AG04450 (cell line): ENCODE measurements at regions not wholly inside any gene's neighbourhood (a gene's known extent, or its start where the extent isn't known, plus 50 kb on each side); places are given as distances from the start of the nearest gene placed in this dataset.

Source experiments
- CTCF ChIA-PET: fragments of 300-600, 350-600 bp; formaldehyde crosslinking; extraction: SDS; loops from one replicate; lab custom pipeline; 2022; ENCODE audit warnings: antibody characterized with exemption, inconsistent platforms; lab: Charles Lee
- POLR2A ChIA-PET: fragments of 350-600 bp; formaldehyde crosslinking; extraction: SDS; loops from one replicate; lab custom pipeline; 2021; ENCODE audit warnings: antibody characterized with exemption, inconsistent platforms; lab: Yijun Ruan, JAX
- DNase-seq: peaks from one replicate; pipeline ENCODE4 v3.0.0-alpha.2; 2011; ENCODE audit warnings: low read depth, low spot score
- H3K27ac ChIP-seq: one replicate; pipeline ENCODE4 v1.5.1; 2012; ENCODE audit warnings: low read depth, low read length, control low read depth
- H3K27me3 ChIP-seq: one replicate; pipeline ENCODE4 v1.6.0; 2012; ENCODE audit warnings: low read length; ENCODE audit not compliant: control insufficient read depth, insufficient read depth
- H3K4me3 ChIP-seq: 2 replicates; pipeline ENCODE4 v1.5.1; 2011; ENCODE audit warnings: mild to moderate bottlenecking, low read depth, low read length, control low read depth
- H3K9me3 ChIP-seq: 2 replicates; pipeline ENCODE4 v1.5.1; 2012; ENCODE audit warnings: low read length; ENCODE audit not compliant: control insufficient read depth, insufficient read depth
- CTCF ChIP-seq: IDR thresholded peaks from 2 replicates; pipeline ENCODE4 v1.5.1; 2011; ENCODE audit warnings: low read depth, low read length, control low read depth, inconsistent platforms

- H3K9me3 ChIP-seq: no peaks in the 10 kb centered on the region
- no peaks in the 10 kb centered on the region for H3K27me3 ChIP-seq
- DNase-seq: no peak
- no peak for TF ChIP-seq CTCF
- ChIA-PET POLR2A (no interaction called here), CTCF (no interaction called here)
- H3K4me3 ChIP-seq: no peak overlapping the region
- no peak overlapping the region for H3K27ac ChIP-seq
Measured at GRCh38 chr5:98200726-98201541, 572.5 kb upstream of the RGMB start.

GRCh38 chr5:98204798-98205197, 568.7 kb upstream of the RGMB start:
- no peak for TF ChIP-seq CTCF
- H3K4me3 ChIP-seq: no peak overlapping the region
- no peaks in the 10 kb centered on the region for H3K9me3 ChIP-seq
- ChIA-PET POLR2A (no interaction called here), CTCF (interaction anchor here (0.6 to 1.6 kb wide), 2 partner anchors 564 to 928 kb away, joined by 4 read pairs; no protein-coding TSS in a partner anchor)
- no peak for DNase-seq
- H3K27me3 ChIP-seq: no peaks in the 10 kb centered on the region
- H3K27ac ChIP-seq: no peak overlapping the region

- H3K9me3 ChIP-seq: no peaks in the 10 kb centered on the region
- no peak overlapping the region for H3K27ac ChIP-seq
- no peak overlapping the region for H3K4me3 ChIP-seq
- H3K27me3 ChIP-seq: no peaks in the 10 kb centered on the region
- no peak for TF ChIP-seq CTCF
- POLR2A ChIA-PET: no interaction called here
- no peak for DNase-seq
- CTCF ChIA-PET: interaction anchor here (1.6 kb wide), 1 partner anchor 563 kb away, joined by 4 read pairs; no protein-coding TSS in a partner anchor
Measured at GRCh38 chr5:98205691-98206461, 567.6 kb upstream of the RGMB start.

- no peak overlapping the region for H3K4me3 ChIP-seq
- TF ChIP-seq CTCF: no peak
- no peak overlapping the region for H3K27ac ChIP-seq
- ChIA-PET POLR2A (no interaction called here), CTCF (interaction anchor here (1.6 kb wide), 1 partner anchor 562 kb away, joined by 4 read pairs; no protein-coding TSS in a partner anchor)
- no peaks in the 10 kb centered on the region for H3K27me3 ChIP-seq
- DNase-seq: no peak
- no peaks in the 10 kb centered on the region for H3K9me3 ChIP-seq
Measured at GRCh38 chr5:98206566-98206965, 566.9 kb upstream of the RGMB start.

- ChIA-PET POLR2A (no interaction called here), CTCF (no interaction called here)
- Histone ChIP-seq H3K9me3 (no peaks in the 10 kb centered on the region), H3K27me3 (no peaks in the 10 kb centered on the region), H3K4me3 (no peak overlapping the region), H3K27ac (no peak overlapping the region)
- no peak for TF ChIP-seq CTCF
- DNase-seq: no peak
Measured at GRCh38 chr5:98209418-98209817, 564.0 kb upstream of the RGMB start.
